ENCODE measurements at regions not wholly inside any gene's neighbourhood (a gene's known extent, or its start where the extent isn't known, plus 50 kb on each side); places are given as distances from the start of the nearest gene placed in this dataset.

DNA sequence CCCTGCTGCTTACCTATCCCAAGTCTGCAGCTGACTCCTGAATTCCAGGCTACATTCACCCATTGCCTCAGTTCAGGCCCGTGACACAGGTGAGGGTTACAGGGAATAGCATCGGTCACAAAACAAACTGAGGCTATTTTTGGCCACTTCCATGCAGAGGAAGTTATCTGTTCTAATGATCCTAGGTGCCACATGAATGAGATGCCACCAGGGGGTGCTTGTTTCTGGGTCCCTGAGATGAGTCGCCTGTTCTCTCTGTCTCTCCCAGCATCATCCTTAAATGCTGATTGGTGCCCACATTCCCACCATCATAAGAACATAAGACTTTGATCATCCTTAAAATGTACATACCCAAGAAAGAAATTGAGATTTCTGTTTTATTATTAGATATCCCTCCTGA lies 119.0 kb upstream of the CELF4 start:
- no peaks in the 10 kb centered on the region for H3K36me3 Mint-ChIP-seq (ENCODE audit: insufficient read depth)
- H3K9me3 Mint-ChIP-seq: peaks cover 11% of the 10 kb centered on the region
- DNase-seq (ENCODE audit: low spot score in 2 of 2) (no peak), ATAC-seq (replicated peaks; ENCODE audit: extremely low read depth, poor library complexity, severe bottlenecking) (no peak)
- H3K27ac Mint-ChIP-seq (ENCODE audit: low read depth): no peak overlapping the region
- no peak overlapping the region for H3K4me3 Mint-ChIP-seq
- no peaks in the 10 kb centered on the region for H3K27me3 Mint-ChIP-seq
- H3K4me1 Mint-ChIP-seq: no peaks in the 10 kb centered on the region

GRCh38 chr18:37684183-37684582 lies 118.6 kb upstream of the CELF4 start:
- Mint-ChIP-seq H3K9me3 (peaks cover 10% of the 10 kb centered on the region), H3K27me3 (no peaks in the 10 kb centered on the region), H3K4me3 (no peak overlapping the region), H3K4me1 (no peaks in the 10 kb centered on the region), H3K36me3 (ENCODE audit: insufficient read depth) (no peaks in the 10 kb centered on the region), H3K27ac (ENCODE audit: low read depth) (no peak overlapping the region)
- DNase-seq (ENCODE audit: low spot score in 2 of 2) (no peak), ATAC-seq (replicated peaks; ENCODE audit: extremely low read depth, poor library complexity, severe bottlenecking) (no peak)

GRCh38 chr18:37680911-37681310 lies 115.3 kb upstream of the CELF4 start:
- Mint-ChIP-seq H3K4me3 (no peak overlapping the region), H3K9me3 (peaks cover 5% of the 10 kb centered on the region), H3K4me1 (no peaks in the 10 kb centered on the region), H3K27me3 (no peaks in the 10 kb centered on the region), H3K27ac (ENCODE audit: low read depth) (no peak overlapping the region), H3K36me3 (ENCODE audit: insufficient read depth) (no peaks in the 10 kb centered on the region)
- DNase-seq (ENCODE audit: low spot score in 2 of 2) (no peak), ATAC-seq (replicated peaks; ENCODE audit: extremely low read depth, poor library complexity, severe bottlenecking) (no peak)

GRCh38 chr18:37676276-37676675 lies 110.7 kb upstream of the CELF4 start:
- no peaks in the 10 kb centered on the region for H3K36me3 Mint-ChIP-seq (ENCODE audit: insufficient read depth)
- no peak overlapping the region for H3K4me3 Mint-ChIP-seq
- peaks cover 5% of the 10 kb centered on the region for H3K9me3 Mint-ChIP-seq
- H3K27ac Mint-ChIP-seq (ENCODE audit: low read depth): no peak overlapping the region
- H3K4me1 Mint-ChIP-seq: no peaks in the 10 kb centered on the region
- ATAC-seq (replicated peaks; ENCODE audit: extremely low read depth, poor library complexity, severe bottlenecking) (no peak), DNase-seq (ENCODE audit: low spot score in 2 of 2) (no peak)
- H3K27me3 Mint-ChIP-seq: no peaks in the 10 kb centered on the region

DNA sequence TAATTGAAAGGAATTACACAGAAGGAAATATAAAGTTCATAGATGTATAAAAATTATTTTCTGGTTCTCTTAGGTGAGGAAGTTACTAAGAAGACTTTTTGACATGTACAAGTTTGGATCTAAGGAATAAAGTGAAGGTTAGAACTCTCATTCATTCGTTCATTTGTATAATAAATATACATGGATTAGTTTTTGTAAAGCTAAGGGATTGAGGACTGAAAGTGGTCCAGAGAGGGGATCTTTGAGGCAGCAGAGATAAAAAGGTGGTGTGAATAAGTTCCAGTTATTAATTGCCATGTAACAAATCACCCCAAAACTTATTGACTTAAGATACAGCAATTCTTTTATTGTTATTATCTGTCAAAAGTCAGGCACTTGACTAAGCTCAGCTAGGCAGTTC lies 110.1 kb upstream of the CELF4 start:
- H3K4me3 Mint-ChIP-seq: no peak overlapping the region
- H3K9me3 Mint-ChIP-seq: peaks cover 5% of the 10 kb centered on the region
- no peak overlapping the region for H3K27ac Mint-ChIP-seq (ENCODE audit: low read depth)
- H3K36me3 Mint-ChIP-seq (ENCODE audit: insufficient read depth): no peaks in the 10 kb centered on the region
- DNase-seq (ENCODE audit: low spot score in 2 of 2): no peak
- H3K4me1 Mint-ChIP-seq: no peaks in the 10 kb centered on the region
- H3K27me3 Mint-ChIP-seq: no peaks in the 10 kb centered on the region
- no peak for ATAC-seq (replicated peaks; ENCODE audit: extremely low read depth, poor library complexity, severe bottlenecking)

- no peaks in the 10 kb centered on the region for H3K36me3 Mint-ChIP-seq (ENCODE audit: insufficient read depth)
- DNase-seq (ENCODE audit: low spot score in 2 of 2) (no peak), ATAC-seq (replicated peaks; ENCODE audit: extremely low read depth, poor library complexity, severe bottlenecking) (no peak)
- no peak overlapping the region for H3K4me3 Mint-ChIP-seq
- H3K27ac Mint-ChIP-seq (ENCODE audit: low read depth): no peak overlapping the region
- H3K9me3 Mint-ChIP-seq: peaks cover 5% of the 10 kb centered on the region
- H3K27me3 Mint-ChIP-seq: no peaks in the 10 kb centered on the region
- H3K4me1 Mint-ChIP-seq: no peaks in the 10 kb centered on the region
Observed at GRCh38 chr18:37674570-37674969, 109.0 kb upstream of the CELF4 start.

DNA sequence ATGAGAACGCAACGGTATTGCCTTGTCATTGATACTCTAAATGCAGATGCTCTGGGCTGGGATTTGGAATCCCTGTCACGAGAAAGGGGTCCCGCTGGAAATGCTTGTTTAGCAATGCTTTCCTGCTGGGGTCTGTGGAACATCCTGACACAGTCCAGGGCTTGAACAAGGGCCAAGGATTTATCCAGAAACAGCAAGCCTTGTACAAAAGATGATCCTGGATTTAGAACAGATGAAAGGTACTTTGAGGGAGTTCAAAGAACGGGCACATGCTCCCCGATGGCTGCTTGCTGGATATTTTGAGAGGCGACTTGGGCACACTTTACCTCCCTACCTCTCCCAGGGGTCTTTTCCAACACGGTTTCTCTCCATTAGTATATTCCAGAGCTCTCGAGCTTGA lies 108.1 kb upstream of the CELF4 start:
- Mint-ChIP-seq H3K36me3 (ENCODE audit: insufficient read depth) (no peaks in the 10 kb centered on the region), H3K27me3 (no peaks in the 10 kb centered on the region), H3K9me3 (peaks cover 5% of the 10 kb centered on the region), H3K4me3 (no peak overlapping the region), H3K4me1 (no peaks in the 10 kb centered on the region), H3K27ac (ENCODE audit: low read depth) (no peak overlapping the region)
- DNase-seq (ENCODE audit: low spot score in 2 of 2) (no peak), ATAC-seq (replicated peaks; ENCODE audit: extremely low read depth, poor library complexity, severe bottlenecking) (no peak)

GRCh38 chr18:37672932-37673595 lies 107.5 kb upstream of the CELF4 start:
- DNase-seq (ENCODE audit: low spot score in 2 of 2): no peak
- no peaks in the 10 kb centered on the region for H3K4me1 Mint-ChIP-seq
- H3K4me3 Mint-ChIP-seq: no peak overlapping the region
- no peak overlapping the region for H3K27ac Mint-ChIP-seq (ENCODE audit: low read depth)
- no peaks in the 10 kb centered on the region for H3K36me3 Mint-ChIP-seq (ENCODE audit: insufficient read depth)
- no peaks in the 10 kb centered on the region for H3K27me3 Mint-ChIP-seq
- H3K9me3 Mint-ChIP-seq: peaks cover 5% of the 10 kb centered on the region
- ATAC-seq (replicated peaks; ENCODE audit: extremely low read depth, poor library complexity, severe bottlenecking): no peak

- H3K27me3 Mint-ChIP-seq: no peaks in the 10 kb centered on the region
- no peaks in the 10 kb centered on the region for H3K4me1 Mint-ChIP-seq
- no peak overlapping the region for H3K4me3 Mint-ChIP-seq
- DNase-seq (ENCODE audit: low spot score in 2 of 2) (no peak), ATAC-seq (replicated peaks; ENCODE audit: extremely low read depth, poor library complexity, severe bottlenecking) (no peak)
- no peaks in the 10 kb centered on the region for H3K36me3 Mint-ChIP-seq (ENCODE audit: insufficient read depth)
- peaks cover 5% of the 10 kb centered on the region for H3K9me3 Mint-ChIP-seq
- no peak overlapping the region for H3K27ac Mint-ChIP-seq (ENCODE audit: low read depth)
Observed at GRCh38 chr18:37672001-37672400, 106.4 kb upstream of the CELF4 start.

- Mint-ChIP-seq H3K36me3 (ENCODE audit: insufficient read depth) (no peaks in the 10 kb centered on the region), H3K9me3 (peaks cover 5% of the 10 kb centered on the region), H3K27ac (ENCODE audit: low read depth) (no peak overlapping the region), H3K4me1 (no peaks in the 10 kb centered on the region), H3K4me3 (no peak overlapping the region), H3K27me3 (no peaks in the 10 kb centered on the region)
- no peak for ATAC-seq (replicated peaks; ENCODE audit: extremely low read depth, poor library complexity, severe bottlenecking)
- DNase-seq (ENCODE audit: low spot score in 2 of 2): no peak
Observed at GRCh38 chr18:37671530-37671929, 105.9 kb upstream of the CELF4 start.

GRCh38 chr18:37671119-37671518 lies 105.5 kb upstream of the CELF4 start:
- no peaks in the 10 kb centered on the region for H3K36me3 Mint-ChIP-seq (ENCODE audit: insufficient read depth)
- peaks cover 5% of the 10 kb centered on the region for H3K9me3 Mint-ChIP-seq
- H3K27ac Mint-ChIP-seq (ENCODE audit: low read depth): no peak overlapping the region
- ATAC-seq (replicated peaks; ENCODE audit: extremely low read depth, poor library complexity, severe bottlenecking) (no peak), DNase-seq (ENCODE audit: low spot score in 2 of 2) (no peak)
- no peaks in the 10 kb centered on the region for H3K27me3 Mint-ChIP-seq
- no peak overlapping the region for H3K4me3 Mint-ChIP-seq
- H3K4me1 Mint-ChIP-seq: no peaks in the 10 kb centered on the region

DNA sequence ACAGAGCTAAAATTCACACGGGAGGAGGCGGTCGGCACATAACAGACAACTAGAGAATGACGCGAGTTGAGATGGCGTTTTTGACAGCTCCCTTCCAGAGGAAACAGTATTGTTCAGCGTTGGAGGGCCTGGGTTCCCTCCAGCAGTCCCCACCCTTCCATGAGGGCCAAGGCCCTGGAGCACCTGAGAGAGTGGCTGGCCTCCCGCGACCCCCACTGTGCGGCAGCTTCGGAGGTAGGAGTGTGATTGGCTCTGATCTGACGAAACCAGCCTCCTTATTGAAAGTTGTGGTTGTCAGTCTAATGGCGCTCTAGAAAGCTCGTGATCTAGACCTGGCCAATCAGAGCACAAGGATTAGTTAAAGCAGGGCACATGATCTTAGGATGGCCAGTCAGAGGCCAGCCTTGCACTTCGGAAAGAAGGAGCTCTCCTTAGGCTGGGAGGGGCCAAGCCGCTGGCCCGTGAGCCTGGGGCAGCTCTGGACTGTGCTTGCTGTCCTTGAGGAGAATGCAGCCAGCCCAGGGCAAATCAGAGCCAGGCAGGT lies 104.5 kb upstream of the CELF4 start:
- no peak overlapping the region for H3K4me3 Mint-ChIP-seq
- ATAC-seq (replicated peaks; ENCODE audit: extremely low read depth, poor library complexity, severe bottlenecking) (no peak), DNase-seq (ENCODE audit: low spot score in 2 of 2) (no peak)
- H3K36me3 Mint-ChIP-seq (ENCODE audit: insufficient read depth): no peaks in the 10 kb centered on the region
- peaks cover 5% of the 10 kb centered on the region for H3K9me3 Mint-ChIP-seq
- H3K27ac Mint-ChIP-seq (ENCODE audit: low read depth): no peak overlapping the region
- H3K4me1 Mint-ChIP-seq: no peaks in the 10 kb centered on the region
- H3K27me3 Mint-ChIP-seq: no peaks in the 10 kb centered on the region

DNA sequence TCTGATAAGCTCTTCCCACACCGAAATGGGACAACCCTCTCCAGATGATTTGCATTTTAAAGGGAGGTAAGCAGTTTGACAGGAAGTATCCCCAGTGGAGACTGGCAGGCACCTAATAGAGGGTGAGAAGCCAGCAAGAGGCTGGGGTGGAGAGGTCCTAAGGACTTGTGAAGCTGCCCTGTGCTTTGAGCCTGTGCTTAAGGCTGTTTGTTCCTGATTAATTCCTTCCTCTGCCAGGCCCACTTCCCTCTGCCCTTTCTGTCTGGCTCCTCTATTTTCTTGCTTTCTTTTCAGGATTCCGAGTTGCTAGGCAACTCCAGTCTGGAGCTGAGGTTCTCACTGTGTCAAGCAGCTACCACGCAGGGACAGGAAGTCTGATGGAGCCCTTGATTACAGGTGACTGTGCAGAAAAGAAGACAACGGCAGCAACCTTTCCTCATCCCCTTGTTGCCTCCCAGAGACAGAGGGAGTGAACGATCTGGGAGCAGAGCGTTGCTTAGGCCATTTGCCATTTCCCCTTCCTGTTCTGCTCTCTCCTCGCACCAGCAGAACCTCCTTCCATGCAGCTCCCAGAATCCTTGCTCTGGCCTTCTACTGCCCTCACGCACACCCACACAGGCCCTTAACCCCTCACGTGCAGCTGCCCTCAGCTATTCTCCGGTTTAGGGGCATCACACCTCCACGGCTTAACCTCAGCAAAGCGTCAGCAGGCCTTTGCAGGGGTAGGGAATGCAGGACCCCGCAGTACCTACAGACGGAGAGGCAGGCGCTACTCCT lies 103.6 kb upstream of the CELF4 start:
- Mint-ChIP-seq H3K27me3 (no peaks in the 10 kb centered on the region), H3K4me3 (no peak overlapping the region), H3K36me3 (ENCODE audit: insufficient read depth) (no peaks in the 10 kb centered on the region), H3K4me1 (no peaks in the 10 kb centered on the region), H3K27ac (ENCODE audit: low read depth) (no peak overlapping the region), H3K9me3 (peaks cover 4% of the 10 kb centered on the region)
- ATAC-seq (replicated peaks; ENCODE audit: extremely low read depth, poor library complexity, severe bottlenecking): no peak
- no peak for DNase-seq (ENCODE audit: low spot score in 2 of 2)

All from central memory CD8-positive, alpha-beta T cell (primary cell).